Transverse colon (tissue), 3 donors: ENCODE measurements at regions not wholly inside any gene's neighbourhood (a gene's known extent, or its start where the extent isn't known, plus 50 kb on each side); places are given as distances from the start of the nearest gene placed in this dataset.

Experiments
- EP300 ChIP-seq: sonication (generic); formaldehyde crosslinking; IDR thresholded peaks from one replicate; pipeline ENCODE4 v1.6.1; 2017; ENCODE audit warnings: antibody characterized with exemption, low read depth
- POLR2A ChIP-seq: fragments of 450-650 bp; IDR thresholded peaks from one replicate; pipeline ENCODE4 v1.6.1; 2016; ENCODE audit warnings: antibody characterized with exemption, mild to moderate bottlenecking, moderate library complexity
- TF ChIP-seq, protein P1 (sequence below), 5 experiments: fragments of 200-600 bp in 3 of 5; fragments of 450-650 bp in 2 of 5; sonication (generic) in 3 of 5; IDR thresholded peaks; 1 replicate in 2 of 5; 2 replicates in 3 of 5; pipeline ENCODE4 v1.5.1; 2016 to 2017; ENCODE audit warnings: antibody characterized with exemption in 5 of 5, inconsistent platforms in 3 of 5, mild to moderate bottlenecking in 2 of 5, moderate library complexity in 1 of 5

DNA sequence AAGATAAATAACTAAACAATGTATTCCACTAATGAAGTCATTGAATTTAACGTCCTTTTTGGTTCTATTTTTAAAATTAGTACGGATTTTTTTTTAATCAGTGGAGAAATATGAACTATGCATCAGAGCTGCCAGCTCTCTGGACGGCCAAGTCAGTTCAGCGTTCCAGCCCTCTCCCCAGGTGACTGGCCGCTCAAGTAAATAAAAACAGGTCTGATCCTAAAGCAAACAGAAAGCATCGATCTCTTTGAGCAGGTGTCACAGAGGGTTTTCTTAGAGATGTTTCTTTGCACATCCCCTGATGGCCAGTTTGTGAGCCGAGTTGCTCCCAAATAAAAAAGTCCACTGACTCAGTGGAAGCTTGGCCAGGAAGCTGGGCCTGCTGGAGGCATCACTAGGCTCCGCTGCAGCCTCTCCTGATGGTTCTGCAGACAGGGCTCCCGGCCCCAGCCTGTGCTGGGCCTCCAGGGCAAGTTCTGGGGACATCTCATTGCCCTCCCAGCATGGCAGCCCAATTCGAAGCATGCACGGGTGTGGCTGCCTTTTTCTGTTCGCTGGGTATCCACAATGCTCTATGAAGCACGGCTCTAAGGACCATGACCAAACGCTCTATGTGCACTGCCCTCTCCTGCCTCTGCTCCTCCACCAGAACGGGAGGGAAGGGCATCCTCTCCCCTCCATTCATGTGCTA is 74.7 kb upstream of the PPP2R2D start:
- TF ChIP-seq, protein P1, sequence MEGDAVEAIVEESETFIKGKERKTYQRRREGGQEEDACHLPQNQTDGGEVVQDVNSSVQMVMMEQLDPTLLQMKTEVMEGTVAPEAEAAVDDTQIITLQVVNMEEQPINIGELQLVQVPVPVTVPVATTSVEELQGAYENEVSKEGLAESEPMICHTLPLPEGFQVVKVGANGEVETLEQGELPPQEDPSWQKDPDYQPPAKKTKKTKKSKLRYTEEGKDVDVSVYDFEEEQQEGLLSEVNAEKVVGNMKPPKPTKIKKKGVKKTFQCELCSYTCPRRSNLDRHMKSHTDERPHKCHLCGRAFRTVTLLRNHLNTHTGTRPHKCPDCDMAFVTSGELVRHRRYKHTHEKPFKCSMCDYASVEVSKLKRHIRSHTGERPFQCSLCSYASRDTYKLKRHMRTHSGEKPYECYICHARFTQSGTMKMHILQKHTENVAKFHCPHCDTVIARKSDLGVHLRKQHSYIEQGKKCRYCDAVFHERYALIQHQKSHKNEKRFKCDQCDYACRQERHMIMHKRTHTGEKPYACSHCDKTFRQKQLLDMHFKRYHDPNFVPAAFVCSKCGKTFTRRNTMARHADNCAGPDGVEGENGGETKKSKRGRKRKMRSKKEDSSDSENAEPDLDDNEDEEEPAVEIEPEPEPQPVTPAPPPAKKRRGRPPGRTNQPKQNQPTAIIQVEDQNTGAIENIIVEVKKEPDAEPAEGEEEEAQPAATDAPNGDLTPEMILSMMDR (IDR thresholded peaks at IDR 0.05) = no peak
- TF ChIP-seq POLR2A (no peak), EP300 (no peak)
